ENCODE measurements at regions not wholly inside any gene's neighbourhood (a gene's known extent, or its start where the extent isn't known, plus 50 kb on each side); places are given as distances from the start of the nearest gene placed in this dataset.

GRCh38 chr7:38057829-38058228 lies 120.2 kb upstream of the STARD3NL start:
- H3K27me3 Mint-ChIP-seq (ENCODE audit: low read depth) = no peaks in the 10 kb centered on the region
- H3K4me1 Mint-ChIP-seq = no peaks in the 10 kb centered on the region
- H3K4me3 Mint-ChIP-seq = no peak overlapping the region
- no peak overlapping the region for H3K27ac Mint-ChIP-seq
- H3K9me3 Mint-ChIP-seq = no peaks in the 10 kb centered on the region
- H3K36me3 Mint-ChIP-seq (ENCODE audit: low read depth) = no peaks in the 10 kb centered on the region
- no peak for TF ChIP-seq CTCF (IDR thresholded peaks at IDR 0.05; ENCODE audit: unreplicated experiment in 3 of 3)

GRCh38 chr7:38060116-38060515 lies 117.9 kb upstream of the STARD3NL start:
- Mint-ChIP-seq H3K4me3 (no peak overlapping the region), H3K27ac (no peak overlapping the region), H3K27me3 (ENCODE audit: low read depth) (no peaks in the 10 kb centered on the region), H3K36me3 (ENCODE audit: low read depth) (no peaks in the 10 kb centered on the region), H3K9me3 (no peaks in the 10 kb centered on the region), H3K4me1 (no peaks in the 10 kb centered on the region)
- TF ChIP-seq CTCF (IDR thresholded peaks at IDR 0.05; ENCODE audit: unreplicated experiment in 3 of 3) = no peak

GRCh38 chr7:38060637-38061036 lies 117.4 kb upstream of the STARD3NL start:
- no peak overlapping the region for H3K27ac Mint-ChIP-seq
- H3K4me1 Mint-ChIP-seq = no peaks in the 10 kb centered on the region
- no peaks in the 10 kb centered on the region for H3K27me3 Mint-ChIP-seq (ENCODE audit: low read depth)
- no peak overlapping the region for H3K4me3 Mint-ChIP-seq
- no peaks in the 10 kb centered on the region for H3K9me3 Mint-ChIP-seq
- TF ChIP-seq CTCF (IDR thresholded peaks at IDR 0.05; ENCODE audit: unreplicated experiment in 3 of 3) = no peak
- no peaks in the 10 kb centered on the region for H3K36me3 Mint-ChIP-seq (ENCODE audit: low read depth)

GRCh38 chr7:38066391-38066790 lies 111.7 kb upstream of the STARD3NL start:
- Mint-ChIP-seq H3K36me3 (ENCODE audit: low read depth) (no peaks in the 10 kb centered on the region), H3K27me3 (ENCODE audit: low read depth) (peaks cover 3% of the 10 kb centered on the region), H3K4me1 (no peaks in the 10 kb centered on the region), H3K27ac (no peak overlapping the region), H3K9me3 (no peaks in the 10 kb centered on the region), H3K4me3 (no peak overlapping the region)
- no peak for TF ChIP-seq CTCF (IDR thresholded peaks at IDR 0.05; ENCODE audit: unreplicated experiment in 3 of 3)

- Mint-ChIP-seq H3K27ac (no peak overlapping the region), H3K4me1 (no peaks in the 10 kb centered on the region), H3K9me3 (no peaks in the 10 kb centered on the region), H3K27me3 (ENCODE audit: low read depth) (peaks cover 3% of the 10 kb centered on the region), H3K4me3 (no peak overlapping the region), H3K36me3 (ENCODE audit: low read depth) (no peaks in the 10 kb centered on the region)
- TF ChIP-seq CTCF (IDR thresholded peaks at IDR 0.05; ENCODE audit: unreplicated experiment in 3 of 3) = no peak
Measured at GRCh38 chr7:38068461-38068860, 109.6 kb upstream of the STARD3NL start.

- no peaks in the 10 kb centered on the region for H3K36me3 Mint-ChIP-seq (ENCODE audit: low read depth)
- H3K27me3 Mint-ChIP-seq (ENCODE audit: low read depth) = peaks cover 3% of the 10 kb centered on the region
- no peaks in the 10 kb centered on the region for H3K9me3 Mint-ChIP-seq
- no peak overlapping the region for H3K4me3 Mint-ChIP-seq
- no peak for TF ChIP-seq CTCF (IDR thresholded peaks at IDR 0.05; ENCODE audit: unreplicated experiment in 3 of 3)
- no peaks in the 10 kb centered on the region for H3K4me1 Mint-ChIP-seq
- no peak overlapping the region for H3K27ac Mint-ChIP-seq
Measured at GRCh38 chr7:38069052-38069451, 109.0 kb upstream of the STARD3NL start.

All from nephron (organoid).